ENCODE measurements at regions not wholly inside any gene's neighbourhood (a gene's known extent, or its start where the extent isn't known, plus 50 kb on each side); places are given as distances from the start of the nearest gene placed in this dataset.

DNA sequence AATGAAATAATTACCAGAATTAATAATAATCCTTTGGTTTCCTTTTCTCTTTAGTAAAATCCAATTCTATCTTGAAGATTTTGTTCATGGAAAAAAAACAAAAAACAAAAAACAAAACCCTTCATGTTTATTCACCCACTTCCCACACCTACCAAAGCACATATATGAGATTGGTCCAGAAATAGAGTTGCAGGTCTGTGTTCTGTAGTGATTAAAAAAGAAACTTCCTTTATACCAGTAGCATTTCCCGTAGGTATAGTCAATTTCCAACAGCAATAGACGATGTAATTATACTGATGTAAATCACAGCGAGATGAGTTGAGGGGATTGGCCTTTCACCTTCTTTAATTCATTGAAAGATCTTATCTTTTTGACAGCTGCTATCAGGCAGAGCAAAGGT lies 194.6 kb downstream of the SOX2 start:
- no peak for DNase-seq (ENCODE audit: low read depth)
- TF ChIP-seq, protein P1, sequence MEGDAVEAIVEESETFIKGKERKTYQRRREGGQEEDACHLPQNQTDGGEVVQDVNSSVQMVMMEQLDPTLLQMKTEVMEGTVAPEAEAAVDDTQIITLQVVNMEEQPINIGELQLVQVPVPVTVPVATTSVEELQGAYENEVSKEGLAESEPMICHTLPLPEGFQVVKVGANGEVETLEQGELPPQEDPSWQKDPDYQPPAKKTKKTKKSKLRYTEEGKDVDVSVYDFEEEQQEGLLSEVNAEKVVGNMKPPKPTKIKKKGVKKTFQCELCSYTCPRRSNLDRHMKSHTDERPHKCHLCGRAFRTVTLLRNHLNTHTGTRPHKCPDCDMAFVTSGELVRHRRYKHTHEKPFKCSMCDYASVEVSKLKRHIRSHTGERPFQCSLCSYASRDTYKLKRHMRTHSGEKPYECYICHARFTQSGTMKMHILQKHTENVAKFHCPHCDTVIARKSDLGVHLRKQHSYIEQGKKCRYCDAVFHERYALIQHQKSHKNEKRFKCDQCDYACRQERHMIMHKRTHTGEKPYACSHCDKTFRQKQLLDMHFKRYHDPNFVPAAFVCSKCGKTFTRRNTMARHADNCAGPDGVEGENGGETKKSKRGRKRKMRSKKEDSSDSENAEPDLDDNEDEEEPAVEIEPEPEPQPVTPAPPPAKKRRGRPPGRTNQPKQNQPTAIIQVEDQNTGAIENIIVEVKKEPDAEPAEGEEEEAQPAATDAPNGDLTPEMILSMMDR (conservative IDR thresholded peaks at IDR 0.05; ENCODE audit: control insufficient read depth, insufficient read depth, low read depth, low read length) = no peak
- H3K4me3 ChIP-seq (ENCODE audit: control insufficient read depth, low read depth, low read length) = no peak overlapping the region

- no peak for DNase-seq (ENCODE audit: low read depth)
- TF ChIP-seq, protein P1 (conservative IDR thresholded peaks at IDR 0.05; ENCODE audit: control insufficient read depth, insufficient read depth, low read depth, low read length) = no peak
- no peak overlapping the region for H3K4me3 ChIP-seq (ENCODE audit: control insufficient read depth, low read depth, low read length)
These were observed 197.5 kb downstream of the SOX2 start for GRCh38 chr3:181909241-181909640.

DNA sequence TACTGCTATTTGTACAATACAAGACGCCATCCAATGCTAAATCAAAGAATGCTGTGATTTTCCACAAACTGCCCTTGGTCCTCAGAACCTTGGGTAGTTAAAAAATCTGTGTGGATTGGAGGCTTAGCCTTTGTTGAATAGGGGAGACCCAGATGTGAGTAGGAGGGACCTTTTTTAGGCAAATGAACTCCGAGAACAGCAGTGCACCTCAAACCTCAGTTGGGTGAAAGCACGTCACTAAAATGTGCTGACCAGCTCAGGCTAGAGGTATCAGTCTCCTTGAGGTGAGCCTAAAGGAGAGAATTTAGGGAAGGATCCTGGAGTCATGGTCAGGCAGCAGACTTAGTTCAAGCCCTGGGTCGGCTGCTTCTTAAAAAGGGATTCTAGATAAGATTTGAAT lies 200.7 kb downstream of the SOX2 start:
- no peak overlapping the region for H3K4me3 ChIP-seq (ENCODE audit: control insufficient read depth, low read depth, low read length)
- DNase-seq (ENCODE audit: low read depth) = no peak
- TF ChIP-seq, protein P1 (conservative IDR thresholded peaks at IDR 0.05; ENCODE audit: control insufficient read depth, insufficient read depth, low read depth, low read length) = no peak

- peak; percentile 68 for DNase-seq (ENCODE audit: low read depth)
- no peak overlapping the region for H3K4me3 ChIP-seq (ENCODE audit: control insufficient read depth, low read depth, low read length)
These were observed 201.5 kb downstream of the SOX2 start for GRCh38 chr3:181913254-181913653.

DNA sequence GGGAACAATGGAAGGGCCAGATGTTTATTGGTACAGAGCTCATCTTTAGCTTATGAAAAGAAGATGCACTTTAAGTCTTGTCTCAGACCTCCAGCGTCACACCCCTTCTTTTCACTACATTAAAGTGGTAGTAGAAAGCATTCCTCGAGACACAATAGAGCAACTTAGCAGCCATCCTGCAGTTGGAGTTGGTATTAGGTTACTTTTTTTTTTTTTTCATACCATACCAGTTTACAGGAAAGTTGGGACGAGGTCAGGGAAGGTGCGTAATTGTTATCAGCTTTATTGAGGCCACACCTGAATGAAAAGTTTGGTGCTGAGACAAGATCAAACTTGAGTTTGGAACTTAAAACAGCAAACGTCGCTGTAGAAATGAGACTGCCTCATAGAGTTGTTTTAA lies 203.8 kb downstream of the SOX2 start:
- H3K4me3 ChIP-seq (ENCODE audit: control insufficient read depth, low read depth, low read length) = no peak overlapping the region
- TF ChIP-seq, protein P1 (conservative IDR thresholded peaks at IDR 0.05; ENCODE audit: control insufficient read depth, insufficient read depth, low read depth, low read length) = no peak
- DNase-seq (ENCODE audit: low read depth) = no peak

More at GRCh38 chr3:181913254-181913653, 201.5 kb downstream of the SOX2 start:
- TF ChIP-seq, protein P1 (conservative IDR thresholded peaks at IDR 0.05; ENCODE audit: control insufficient read depth, insufficient read depth, low read depth, low read length) = no peak

GRCh38 chr3:181916013-181916412 lies 204.3 kb downstream of the SOX2 start:
- no peak overlapping the region for H3K4me3 ChIP-seq (ENCODE audit: control insufficient read depth, low read depth, low read length)
- no peak for DNase-seq (ENCODE audit: low read depth)
- TF ChIP-seq, protein P1 (conservative IDR thresholded peaks at IDR 0.05; ENCODE audit: control insufficient read depth, insufficient read depth, low read depth, low read length) = no peak

- TF ChIP-seq, protein P1 (conservative IDR thresholded peaks at IDR 0.05; ENCODE audit: control insufficient read depth, insufficient read depth, low read depth, low read length) = no peak
- peak; percentile 45 for DNase-seq (ENCODE audit: low read depth)
- no peak overlapping the region for H3K4me3 ChIP-seq (ENCODE audit: control insufficient read depth, low read depth, low read length)
These were observed 205.3 kb downstream of the SOX2 start for GRCh38 chr3:181917027-181917426.

Data from fibroblast of mammary gland (primary cell).